Stomach (tissue), 4 donors: ENCODE measurements at regions not wholly inside any gene's neighbourhood (a gene's known extent, or its start where the extent isn't known, plus 50 kb on each side); places are given as distances from the start of the nearest gene placed in this dataset.

ENCODE experiments used
- EP300 ChIP-seq: sonication (generic); formaldehyde crosslinking; IDR thresholded peaks from one replicate; pipeline ENCODE4 v1.6.1; 2017; ENCODE audit warnings: antibody characterized with exemption
- POLR2A ChIP-seq, 4 donors: fragments of 450-650 bp; IDR thresholded peaks; one replicate each; pipeline ENCODE4 v1.6.1; 2016; ENCODE audit warnings: antibody characterized with exemption in 4 of 4, control low read depth in 2 of 4, mild to moderate bottlenecking in 1 of 4, moderate library complexity in 1 of 4
- POLR2AphosphoS5 ChIP-seq, 3 donors: sonication (generic); formaldehyde crosslinking; IDR thresholded peaks; one replicate each; pipeline ENCODE4 v1.6.1; 2016; ENCODE audit warnings: antibody characterized with exemption in 3 of 3
- TF ChIP-seq, protein P1 (sequence below), 7 experiments: fragments of 450-650 bp in 4 of 7; fragments of 200-600 bp in 3 of 7; sonication (generic) in 3 of 7; IDR thresholded peaks; one replicate each; pipeline ENCODE4 v1.5.1; 2016 to 2019; ENCODE audit warnings: antibody characterized with exemption in 7 of 7, control low read depth in 2 of 7, mild to moderate bottlenecking in 1 of 7

DNA sequence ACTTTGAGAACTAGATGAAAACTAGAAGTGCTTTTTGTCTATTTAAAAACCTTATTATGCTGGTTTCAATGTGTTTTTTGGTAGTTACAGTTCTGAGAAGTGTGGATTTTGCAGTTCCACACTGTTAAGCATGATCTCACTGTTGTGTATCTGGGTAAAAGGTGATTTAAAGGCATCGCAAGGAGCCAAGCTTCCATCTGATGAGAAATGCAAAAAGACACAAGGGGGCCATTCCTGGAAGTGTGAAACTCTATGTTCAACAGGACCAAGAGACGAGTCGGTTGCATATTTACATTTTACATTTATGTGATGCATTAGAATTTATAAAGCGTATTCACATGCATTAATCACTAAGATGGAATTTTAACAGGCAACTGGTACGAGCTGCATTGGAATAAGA lies 490.8 kb downstream of the NPIPA7 start:
- no peak for TF ChIP-seq POLR2A (IDR thresholded peaks at IDR 0.05)
- TF ChIP-seq, protein P1, sequence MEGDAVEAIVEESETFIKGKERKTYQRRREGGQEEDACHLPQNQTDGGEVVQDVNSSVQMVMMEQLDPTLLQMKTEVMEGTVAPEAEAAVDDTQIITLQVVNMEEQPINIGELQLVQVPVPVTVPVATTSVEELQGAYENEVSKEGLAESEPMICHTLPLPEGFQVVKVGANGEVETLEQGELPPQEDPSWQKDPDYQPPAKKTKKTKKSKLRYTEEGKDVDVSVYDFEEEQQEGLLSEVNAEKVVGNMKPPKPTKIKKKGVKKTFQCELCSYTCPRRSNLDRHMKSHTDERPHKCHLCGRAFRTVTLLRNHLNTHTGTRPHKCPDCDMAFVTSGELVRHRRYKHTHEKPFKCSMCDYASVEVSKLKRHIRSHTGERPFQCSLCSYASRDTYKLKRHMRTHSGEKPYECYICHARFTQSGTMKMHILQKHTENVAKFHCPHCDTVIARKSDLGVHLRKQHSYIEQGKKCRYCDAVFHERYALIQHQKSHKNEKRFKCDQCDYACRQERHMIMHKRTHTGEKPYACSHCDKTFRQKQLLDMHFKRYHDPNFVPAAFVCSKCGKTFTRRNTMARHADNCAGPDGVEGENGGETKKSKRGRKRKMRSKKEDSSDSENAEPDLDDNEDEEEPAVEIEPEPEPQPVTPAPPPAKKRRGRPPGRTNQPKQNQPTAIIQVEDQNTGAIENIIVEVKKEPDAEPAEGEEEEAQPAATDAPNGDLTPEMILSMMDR (IDR thresholded peaks at IDR 0.05) = no peak
- TF ChIP-seq POLR2AphosphoS5 (IDR thresholded peaks at IDR 0.05) = no peak
- no peak for TF ChIP-seq EP300
